ENCODE measurements at regions not wholly inside any gene's neighbourhood (a gene's known extent, or its start where the extent isn't known, plus 50 kb on each side); places are given as distances from the start of the nearest gene placed in this dataset.
"Not testable (repeated sequence)": the region's sequence is repeated elsewhere in the genome, so short reads cannot be mapped to it uniquely, and the experiment has no call there.

- no peak for DNase-seq (ENCODE audit: low spot score)
Measured at GRCh38 chr4:187668526-187669082, 327.0 kb upstream of the ZFP42 start.

GRCh38 chr4:187671521-187671920 is 324.1 kb upstream of the ZFP42 start:
- not testable (repeated sequence) for DNase-seq (ENCODE audit: low spot score)

- not testable (repeated sequence) for DNase-seq (ENCODE audit: low spot score)
Measured at GRCh38 chr4:187671958-187672357, 323.6 kb upstream of the ZFP42 start.

- not testable (repeated sequence) for DNase-seq (ENCODE audit: low spot score)
Measured at GRCh38 chr4:187672526-187672925, 323.0 kb upstream of the ZFP42 start.

- no peak for DNase-seq (ENCODE audit: low spot score)
Measured at GRCh38 chr4:187679450-187679849, 316.1 kb upstream of the ZFP42 start.

- no peak for DNase-seq (ENCODE audit: low spot score)
Measured at GRCh38 chr4:187685247-187685646, 310.3 kb upstream of the ZFP42 start.

GRCh38 chr4:187687697-187688096 is 307.9 kb upstream of the ZFP42 start:
- DNase-seq (ENCODE audit: low spot score): no peak

GRCh38 chr4:187692626-187693025 is 302.9 kb upstream of the ZFP42 start:
- DNase-seq (ENCODE audit: low spot score): no peak

GRCh38 chr4:187695531-187695930 is 300.0 kb upstream of the ZFP42 start:
- not testable (repeated sequence) for DNase-seq (ENCODE audit: low spot score)

GRCh38 chr4:187711586-187711985 is 284.0 kb upstream of the ZFP42 start:
- DNase-seq (ENCODE audit: low spot score): no peak

GRCh38 chr4:187714957-187715356 is 280.6 kb upstream of the ZFP42 start:
- no peak for DNase-seq (ENCODE audit: low spot score)

GRCh38 chr4:187715466-187715865 is 280.1 kb upstream of the ZFP42 start:
- no peak for DNase-seq (ENCODE audit: low spot score)

- no peak for DNase-seq (ENCODE audit: low spot score)
Measured at GRCh38 chr4:187724456-187724855, 271.1 kb upstream of the ZFP42 start.

- DNase-seq (ENCODE audit: low spot score): no peak
Measured at GRCh38 chr4:187726485-187726884, 269.1 kb upstream of the ZFP42 start.

- DNase-seq (ENCODE audit: low spot score): no peak
Measured at GRCh38 chr4:187732524-187732923, 263.0 kb upstream of the ZFP42 start.

GRCh38 chr4:187739771-187740170 is 255.8 kb upstream of the ZFP42 start:
- DNase-seq (ENCODE audit: low spot score): no peak

- no peak for DNase-seq (ENCODE audit: low spot score)
Measured at GRCh38 chr4:187744911-187745310, 250.7 kb upstream of the ZFP42 start.

- not testable (repeated sequence) for DNase-seq (ENCODE audit: low spot score)
Measured at GRCh38 chr4:187750652-187751051, 244.9 kb upstream of the ZFP42 start.

GRCh38 chr4:187767158-187767557 is 228.4 kb upstream of the ZFP42 start:
- no peak for DNase-seq (ENCODE audit: low spot score)

GRCh38 chr4:187767687-187768086 is 227.9 kb upstream of the ZFP42 start:
- no peak for DNase-seq (ENCODE audit: low spot score)

- DNase-seq (ENCODE audit: low spot score): no peak
Measured at GRCh38 chr4:187770345-187770744, 225.2 kb upstream of the ZFP42 start.

GRCh38 chr4:187777954-187778353 is 217.6 kb upstream of the ZFP42 start:
- DNase-seq (ENCODE audit: low spot score): no peak

GRCh38 chr4:187780070-187780469 is 215.5 kb upstream of the ZFP42 start:
- no peak for DNase-seq (ENCODE audit: low spot score)

- DNase-seq (ENCODE audit: low spot score): no peak
Measured at GRCh38 chr4:187782286-187782824, 213.2 kb upstream of the ZFP42 start.

Data from HuH-7.5 (cell line).